ENCODE measurements at regions not wholly inside any gene's neighbourhood (a gene's known extent, or its start where the extent isn't known, plus 50 kb on each side); places are given as distances from the start of the nearest gene placed in this dataset.

GRCh38 chr1:221913351-221913892, 171.5 kb upstream of the DUSP10 start:
- DNase-seq (ENCODE audit: low spot score) = no peak

- no peak for DNase-seq (ENCODE audit: low spot score)
Observed at GRCh38 chr1:221912230-221912629, 170.3 kb upstream of the DUSP10 start.

- DNase-seq (ENCODE audit: low spot score) = no peak
Observed at GRCh38 chr1:221911714-221912113, 169.8 kb upstream of the DUSP10 start.

GRCh38 chr1:221910222-221910621, 168.3 kb upstream of the DUSP10 start:
- no peak for DNase-seq (ENCODE audit: low spot score)

- no peak for DNase-seq (ENCODE audit: low spot score)
Observed at GRCh38 chr1:221908573-221908972, 166.7 kb upstream of the DUSP10 start.

- no peak for DNase-seq (ENCODE audit: low spot score)
Observed at GRCh38 chr1:221907166-221907932, 165.5 kb upstream of the DUSP10 start.

- DNase-seq (ENCODE audit: low spot score) = no peak
Observed at GRCh38 chr1:221905802-221906201, 163.9 kb upstream of the DUSP10 start.

GRCh38 chr1:221904319-221904718, 162.4 kb upstream of the DUSP10 start:
- DNase-seq (ENCODE audit: low spot score) = no peak

- DNase-seq (ENCODE audit: low spot score) = no peak
Observed at GRCh38 chr1:221903594-221903993, 161.7 kb upstream of the DUSP10 start.

GRCh38 chr1:221902961-221903360, 161.1 kb upstream of the DUSP10 start:
- no peak for DNase-seq (ENCODE audit: low spot score)

- no peak for DNase-seq (ENCODE audit: low spot score)
Observed at GRCh38 chr1:221900678-221901077, 158.8 kb upstream of the DUSP10 start.

GRCh38 chr1:221897321-221897721, 155.4 kb upstream of the DUSP10 start:
- no peak for DNase-seq (ENCODE audit: low spot score)

- no peak for DNase-seq (ENCODE audit: low spot score)
Observed at GRCh38 chr1:221892301-221892830, 150.5 kb upstream of the DUSP10 start.

GRCh38 chr1:221891708-221892107, 149.8 kb upstream of the DUSP10 start:
- no peak for DNase-seq (ENCODE audit: low spot score)

GRCh38 chr1:221888801-221889200, 146.9 kb upstream of the DUSP10 start:
- no peak for DNase-seq (ENCODE audit: low spot score)

- no peak for DNase-seq (ENCODE audit: low spot score)
Observed at GRCh38 chr1:221888218-221888617, 146.3 kb upstream of the DUSP10 start.

GRCh38 chr1:221887758-221888157, 145.9 kb upstream of the DUSP10 start:
- no peak for DNase-seq (ENCODE audit: low spot score)

GRCh38 chr1:221887415-221887746, 145.5 kb upstream of the DUSP10 start:
- DNase-seq (ENCODE audit: low spot score) = no peak

GRCh38 chr1:221886743-221887414, 145.0 kb upstream of the DUSP10 start:
- peak; percentile 12 for DNase-seq (ENCODE audit: low spot score)

GRCh38 chr1:221886311-221886710, 144.4 kb upstream of the DUSP10 start:
- no peak for DNase-seq (ENCODE audit: low spot score)

- DNase-seq (ENCODE audit: low spot score) = no peak
Observed at GRCh38 chr1:221884821-221885220, 142.9 kb upstream of the DUSP10 start.

GRCh38 chr1:221881805-221882581, 140.1 kb upstream of the DUSP10 start:
- DNase-seq (ENCODE audit: low spot score) = no peak
